ENCODE measurements at regions not wholly inside any gene's neighbourhood (a gene's known extent, or its start where the extent isn't known, plus 50 kb on each side); places are given as distances from the start of the nearest gene placed in this dataset.

- DNase-seq (ENCODE audit: low read depth in 2 of 2): no peak
Observed at GRCh38 chr9:91023741-91024140, 222.1 kb downstream of the SYK start.

GRCh38 chr9:91024841-91025240, 223.2 kb downstream of the SYK start:
- no peak for DNase-seq (ENCODE audit: low read depth in 2 of 2)

- DNase-seq (ENCODE audit: low read depth in 2 of 2): no peak
Observed at GRCh38 chr9:91025856-91026255, 224.2 kb downstream of the SYK start.

- no peak for DNase-seq (ENCODE audit: low read depth in 2 of 2)
Observed at GRCh38 chr9:91026266-91026665, 224.6 kb downstream of the SYK start.

- no peak for DNase-seq (ENCODE audit: low read depth in 2 of 2)
Observed at GRCh38 chr9:91027005-91027404, 225.4 kb downstream of the SYK start.

- DNase-seq (ENCODE audit: low read depth in 2 of 2): no peak
Observed at GRCh38 chr9:91028166-91028827, 226.7 kb downstream of the SYK start.

GRCh38 chr9:91029650-91030361, 228.2 kb downstream of the SYK start:
- no peak for DNase-seq (ENCODE audit: low read depth in 2 of 2)

- DNase-seq (ENCODE audit: low read depth in 2 of 2): no peak
Observed at GRCh38 chr9:91032121-91032531, 230.5 kb downstream of the SYK start.

- DNase-seq (ENCODE audit: low read depth in 2 of 2): no peak
Observed at GRCh38 chr9:91033270-91033669, 231.7 kb downstream of the SYK start.

- DNase-seq (ENCODE audit: low read depth in 2 of 2): no peak
Observed at GRCh38 chr9:91033797-91034196, 232.2 kb downstream of the SYK start.

- DNase-seq (ENCODE audit: low read depth in 2 of 2): no peak
Observed at GRCh38 chr9:91034521-91034920, 232.9 kb downstream of the SYK start.

GRCh38 chr9:91034976-91035824, 233.6 kb downstream of the SYK start:
- no peak for DNase-seq (ENCODE audit: low read depth in 2 of 2)

- no peak for DNase-seq (ENCODE audit: low read depth in 2 of 2)
Observed at GRCh38 chr9:91035825-91036208, 234.2 kb downstream of the SYK start.

GRCh38 chr9:91036356-91036755, 234.7 kb downstream of the SYK start:
- no peak for DNase-seq (ENCODE audit: low read depth in 2 of 2)

- DNase-seq (ENCODE audit: low read depth in 2 of 2): peak; percentile 59 to 60
Observed at GRCh38 chr9:91036826-91037510, 235.3 kb downstream of the SYK start.

- no peak for DNase-seq (ENCODE audit: low read depth in 2 of 2)
Observed at GRCh38 chr9:91037511-91038482, 236.2 kb downstream of the SYK start.

- DNase-seq (ENCODE audit: low read depth in 2 of 2): no peak
Observed at GRCh38 chr9:91038483-91039124, 237.0 kb downstream of the SYK start.

- no peak for DNase-seq (ENCODE audit: low read depth in 2 of 2)
Observed at GRCh38 chr9:91039125-91039834, 237.7 kb downstream of the SYK start.

- no peak for DNase-seq (ENCODE audit: low read depth in 2 of 2)
Observed at GRCh38 chr9:91039835-91040140, 238.2 kb downstream of the SYK start.

Data from fibroblast of skin of left biceps (primary cell).